GM12892 (cell line): ENCODE measurements at regions not wholly inside any gene's neighbourhood (a gene's known extent, or its start where the extent isn't known, plus 50 kb on each side); places are given as distances from the start of the nearest gene placed in this dataset.
"Not testable (repeated sequence)": the region's sequence is repeated elsewhere in the genome, so short reads cannot be mapped to it uniquely, and the experiment has no call there.

ENCODE experiments used
- DNase-seq: peaks from one replicate; pipeline ENCODE4 v3.0.0; 2011; ENCODE audit not compliant: insufficient read length
- FAIRE-seq: peaks from 2 replicates; lab custom pipeline; 2011; peaks lifted over from hg19 to GRCh38; lab: Jason Lieb, UNC
- POLR2A ChIP-seq: IDR thresholded peaks from 2 replicates; pipeline ENCODE4 v1.6.1; 2011; ENCODE audit warnings: low read depth, low read length, control low read depth
- POLR2AphosphoS5 ChIP-seq: IDR thresholded peaks from 2 replicates; pipeline ENCODE4 v1.6.1; 2011; ENCODE audit warnings: low read depth, low read length, control low read depth
- TAF1 ChIP-seq: IDR thresholded peaks from 2 replicates; pipeline ENCODE4 v1.6.1; 2011; ENCODE audit warnings: low read depth, mild to moderate bottlenecking, control low read depth, low read length, borderline replicate concordance

DNA sequence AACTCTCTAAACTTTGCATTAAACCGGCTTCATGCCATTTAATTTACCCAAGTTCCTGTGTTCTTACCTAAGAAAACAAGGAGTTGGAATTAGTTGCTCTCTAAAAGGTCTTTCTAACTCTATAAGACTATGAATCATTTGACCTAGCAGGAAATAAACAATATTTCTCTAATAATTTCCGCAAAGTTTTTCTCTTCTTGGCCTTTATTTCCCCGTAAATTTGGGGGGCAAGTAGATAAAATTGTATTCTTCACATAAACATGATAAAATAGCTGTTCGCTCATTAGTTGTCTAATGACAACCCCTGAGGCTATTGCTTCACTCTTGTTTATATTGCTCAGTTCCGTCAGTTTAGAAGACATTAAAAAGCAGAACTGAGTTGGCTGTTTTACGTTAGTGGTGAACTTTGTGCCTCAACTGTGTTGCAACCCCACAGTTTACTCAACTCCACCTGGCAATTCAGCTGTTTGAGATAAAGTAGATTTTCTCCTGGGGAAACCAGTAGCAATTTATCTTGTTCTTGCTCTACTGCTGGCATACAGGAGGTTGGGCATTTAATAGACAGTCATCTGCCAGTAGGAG lies 74.7 kb downstream of the BTG1 start:
- DNase-seq = no peak
- no peak for FAIRE-seq
- TF ChIP-seq TAF1 (no peak), POLR2A (no peak), POLR2AphosphoS5 (no peak)

- FAIRE-seq (no peak), DNase-seq (no peak)
- TF ChIP-seq TAF1 (no peak), POLR2AphosphoS5 (no peak), POLR2A (no peak)
Measured at GRCh38 chr12:92070054-92070863, 75.4 kb downstream of the BTG1 start.

DNA sequence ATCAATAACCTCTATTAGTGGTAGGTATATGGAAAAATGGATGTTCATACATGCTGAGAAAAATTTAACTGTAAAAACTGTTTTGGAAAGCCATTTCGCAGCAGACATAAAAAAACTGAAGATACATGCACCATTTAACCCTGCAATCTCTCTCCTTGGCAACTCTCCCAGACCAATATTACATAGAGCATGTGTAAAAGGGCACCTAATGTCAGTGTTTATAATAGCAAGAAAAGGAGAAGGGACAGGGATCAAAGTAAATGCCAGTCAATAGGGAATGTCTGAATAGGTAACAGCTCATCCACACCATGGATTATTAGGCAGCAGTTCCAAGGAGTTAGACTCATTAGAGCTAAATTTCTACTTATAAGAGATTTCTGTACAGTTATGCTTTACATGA lies 77.2 kb downstream of the BTG1 start:
- DNase-seq = no peak
- peak; percentile 44 for FAIRE-seq
- TF ChIP-seq POLR2AphosphoS5 = no peak
- TF ChIP-seq TAF1 = no peak
- TF ChIP-seq POLR2A = no peak

DNA sequence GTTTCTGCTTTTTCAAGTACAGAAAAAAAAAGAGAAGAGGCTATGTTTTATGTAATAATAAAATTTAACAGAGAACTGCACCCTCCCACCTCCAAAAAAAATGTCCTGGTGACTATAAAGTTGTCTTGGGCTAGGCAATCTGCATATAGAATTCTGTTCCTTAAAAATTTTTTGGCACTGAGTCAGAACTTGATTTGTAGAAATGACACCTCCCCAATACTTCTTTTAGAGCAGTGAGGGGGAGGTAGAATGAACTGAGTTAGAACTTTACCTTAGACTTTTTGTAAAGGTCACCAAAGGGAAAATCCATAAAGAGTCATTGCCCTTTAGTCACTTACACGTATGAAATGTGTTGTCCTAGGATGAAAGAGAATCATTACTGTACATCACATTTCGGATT lies 80.0 kb downstream of the BTG1 start:
- DNase-seq (no peak), FAIRE-seq (no peak)
- TF ChIP-seq TAF1 = no peak
- no peak for TF ChIP-seq POLR2AphosphoS5
- TF ChIP-seq POLR2A = no peak

DNA sequence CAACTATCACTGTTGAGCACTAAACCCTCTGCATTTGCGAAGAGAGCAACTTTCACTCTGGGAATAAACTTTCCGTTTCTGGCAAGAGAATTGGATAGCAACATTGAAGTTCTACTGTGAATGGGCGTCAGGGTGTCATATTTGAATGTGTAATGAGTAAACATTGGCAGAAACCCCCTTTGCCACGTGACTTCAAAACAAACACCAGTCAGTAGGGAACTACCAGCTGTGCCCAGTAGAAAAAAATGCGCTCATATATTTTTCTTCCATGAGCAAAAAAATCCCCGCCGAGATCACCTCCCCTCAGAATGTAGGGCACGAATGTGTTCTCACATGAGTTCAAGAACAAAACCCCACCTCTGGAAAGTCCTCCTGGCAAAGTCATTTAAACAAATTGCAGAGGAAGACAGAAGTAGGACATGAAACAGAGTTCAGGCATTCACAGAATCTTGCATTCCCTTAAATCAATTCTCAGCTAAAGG lies 80.6 kb downstream of the BTG1 start:
- no peak for DNase-seq
- TF ChIP-seq TAF1 = no peak
- no peak for TF ChIP-seq POLR2AphosphoS5
- no peak for TF ChIP-seq POLR2A
- FAIRE-seq = peak; percentile 94

DNA sequence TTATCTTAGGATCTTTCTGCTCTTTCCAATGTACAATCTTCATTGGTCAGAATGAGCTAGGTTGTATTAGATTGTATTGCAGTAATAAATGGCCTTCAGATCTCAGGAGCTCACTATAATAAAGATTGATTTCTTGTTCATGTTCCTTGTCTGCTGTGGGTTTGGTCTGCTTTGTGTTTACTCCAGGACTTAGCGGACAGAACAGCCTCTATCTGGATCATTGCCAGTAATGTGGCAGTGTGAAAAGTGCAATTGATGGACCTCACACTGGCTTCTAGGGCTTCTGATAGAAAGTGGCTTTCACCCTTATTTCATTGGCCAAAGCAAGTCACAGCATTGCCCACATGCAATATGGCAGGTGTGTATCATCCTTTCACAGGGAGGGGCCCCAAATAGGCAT lies 81.2 kb downstream of the BTG1 start:
- FAIRE-seq (no peak), DNase-seq (no peak)
- TF ChIP-seq POLR2AphosphoS5 (no peak), TAF1 (no peak), POLR2A (no peak)

DNA sequence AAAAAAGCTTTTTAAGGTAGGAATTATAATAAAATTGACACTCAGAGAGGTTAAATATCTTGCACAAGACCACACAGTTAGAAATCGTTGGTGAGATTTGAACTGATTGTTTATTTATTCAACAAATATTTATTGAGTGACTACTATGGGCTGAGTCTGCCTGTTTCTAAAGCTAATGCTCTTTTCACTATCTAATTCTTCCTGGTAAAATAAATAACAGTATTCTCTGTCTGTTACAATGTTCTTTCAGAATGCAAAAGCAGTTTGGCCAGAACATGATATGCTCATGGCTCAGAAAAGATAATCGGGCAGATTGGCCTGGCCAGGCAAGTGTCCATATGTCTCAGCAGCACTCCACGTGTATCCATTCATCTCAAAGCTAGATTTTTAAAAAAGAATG lies 82.0 kb downstream of the BTG1 start:
- peak; percentile 53 for FAIRE-seq
- no peak for DNase-seq
- no peak for TF ChIP-seq POLR2A
- TF ChIP-seq TAF1 = no peak
- no peak for TF ChIP-seq POLR2AphosphoS5

DNA sequence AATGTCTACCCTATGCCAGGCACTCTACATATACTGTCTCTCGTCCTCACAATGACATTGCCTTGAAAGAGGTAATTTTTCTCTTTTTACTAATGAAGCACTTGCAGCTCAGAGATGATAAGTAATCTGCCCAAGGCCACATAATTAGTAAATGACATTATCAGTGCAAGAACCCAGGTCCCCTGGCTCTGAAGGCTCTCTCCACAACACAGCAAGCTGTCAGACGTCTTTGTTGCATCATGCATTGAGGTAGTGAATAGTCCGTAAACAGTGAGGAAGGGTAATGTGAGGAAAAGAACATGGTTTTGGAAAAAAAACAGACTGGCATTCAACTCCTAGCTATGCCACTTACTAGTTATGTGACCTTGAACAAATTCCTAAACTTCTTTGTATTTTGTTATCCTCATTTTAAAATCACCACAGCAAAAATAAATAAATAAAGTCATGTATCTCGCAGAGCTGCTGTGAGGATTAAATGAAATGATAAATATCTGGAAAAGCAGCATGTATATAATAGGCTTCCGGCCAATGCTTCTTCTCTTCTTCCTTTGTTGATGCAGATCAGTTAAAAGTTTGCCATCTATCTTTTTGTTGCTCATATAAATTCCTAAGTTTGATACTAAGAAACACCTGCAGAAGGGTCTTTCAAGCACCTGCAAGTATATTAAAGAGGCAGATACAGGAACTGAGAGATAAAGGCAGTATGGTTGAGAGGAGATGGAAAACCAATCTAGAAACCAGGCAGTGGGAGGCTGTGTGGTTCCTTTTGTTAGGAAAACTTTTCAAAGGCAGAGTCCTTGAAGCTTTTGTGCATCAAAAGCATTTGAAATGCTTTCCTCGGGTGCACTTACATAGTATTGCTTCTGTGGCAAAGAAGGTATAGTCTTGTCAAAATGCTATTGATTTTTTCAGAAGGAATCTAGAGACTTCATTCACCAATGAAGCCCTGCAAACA lies 82.8 kb downstream of the BTG1 start:
- DNase-seq = no peak
- peak; percentile 53 for FAIRE-seq
- no peak for TF ChIP-seq POLR2AphosphoS5

- DNase-seq (no peak), FAIRE-seq (no peak)
- TF ChIP-seq TAF1 = no peak
Measured at GRCh38 chr12:92061061-92061460, 84.6 kb downstream of the BTG1 start.

DNA sequence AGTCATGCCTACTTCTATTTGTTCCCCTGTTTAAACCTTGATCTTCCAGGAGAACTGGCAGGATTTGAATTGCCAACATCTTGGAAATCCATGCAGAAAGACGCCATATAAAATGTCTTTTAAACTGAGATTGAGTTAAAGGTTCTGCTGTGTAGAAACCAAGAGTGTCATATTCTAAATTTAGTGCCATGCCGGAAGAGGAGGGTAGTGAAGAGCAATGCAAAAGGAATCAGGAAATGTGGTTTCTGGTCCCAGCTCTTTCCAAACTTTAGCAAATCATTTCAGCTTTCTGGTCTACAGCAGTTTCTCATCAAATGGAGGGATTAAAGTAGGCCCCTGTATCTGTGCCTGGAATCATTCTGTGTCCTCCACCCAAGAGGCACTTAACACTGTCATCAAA lies 85.7 kb downstream of the BTG1 start:
- no peak for TF ChIP-seq POLR2A
- FAIRE-seq (no peak), DNase-seq (no peak)

DNA sequence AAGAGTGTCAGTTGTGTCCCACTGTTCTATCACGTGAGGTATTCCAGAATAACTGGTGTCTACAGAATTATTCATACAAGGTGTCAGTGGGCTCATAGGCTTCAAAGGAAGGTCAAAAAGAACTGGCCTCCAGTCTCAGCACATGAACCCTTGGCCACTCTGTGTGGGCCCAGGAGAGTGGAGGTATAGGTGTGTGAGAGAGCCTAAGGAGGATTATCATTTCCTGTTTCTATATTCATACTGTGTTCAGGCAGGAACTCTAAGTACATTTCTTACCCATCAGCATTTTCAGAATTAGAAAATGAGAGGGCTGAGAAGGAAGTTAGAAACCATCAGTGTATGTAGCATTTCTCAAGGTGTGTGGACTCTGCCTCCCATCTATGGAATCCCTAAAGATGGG lies 87.0 kb downstream of the BTG1 start:
- no peak for FAIRE-seq
- TF ChIP-seq POLR2AphosphoS5 (no peak), POLR2A (no peak), TAF1 (no peak)

DNA sequence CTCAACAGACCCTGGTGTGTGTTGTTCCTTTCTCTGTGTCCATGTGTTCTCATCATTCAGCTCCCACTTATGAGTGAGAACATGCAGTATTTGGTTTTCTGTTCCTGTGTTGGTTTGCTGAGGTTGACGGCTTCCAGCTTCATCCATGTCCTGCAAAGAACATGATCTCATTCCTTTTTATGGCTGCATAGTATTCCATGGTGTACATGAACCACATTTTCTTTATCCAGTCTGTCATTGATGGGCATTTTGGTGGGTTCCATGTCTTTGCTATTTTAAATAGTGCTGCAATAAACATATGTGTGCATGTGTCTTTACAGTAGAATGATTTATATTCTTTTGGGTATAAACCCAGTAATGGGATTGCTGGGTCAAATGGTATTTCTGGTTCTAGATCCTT lies 88.9 kb downstream of the BTG1 start:
- not testable (repeated sequence) for DNase-seq, FAIRE-seq

More for the DNA sequence above, 87.0 kb downstream of the BTG1 start:
- no peak for DNase-seq

DNA sequence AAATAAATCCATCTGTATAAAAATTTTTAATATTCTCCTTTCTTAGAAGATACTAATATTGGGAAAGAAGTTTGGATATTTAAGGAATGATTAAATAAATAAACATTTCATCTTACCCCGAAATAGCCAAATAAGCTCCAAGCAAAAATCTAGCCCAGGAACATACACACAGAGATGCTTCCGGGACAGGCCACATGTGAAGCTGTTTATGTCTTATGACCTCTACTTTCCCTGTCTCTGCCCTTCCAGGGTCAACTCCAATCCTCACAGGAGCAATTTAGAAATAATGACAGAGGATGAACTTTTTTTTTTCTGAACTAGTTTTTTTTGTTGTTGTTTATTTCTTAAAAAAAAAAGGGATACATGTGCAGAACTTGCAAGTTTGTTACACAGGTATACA lies 89.4 kb downstream of the BTG1 start:
- FAIRE-seq (no peak), DNase-seq (no peak)
- TF ChIP-seq POLR2AphosphoS5 = no peak
- no peak for TF ChIP-seq POLR2A
- TF ChIP-seq TAF1 = no peak
